ENCODE measurements at regions not wholly inside any gene's neighbourhood (a gene's known extent, or its start where the extent isn't known, plus 50 kb on each side); places are given as distances from the start of the nearest gene placed in this dataset.

- no peak for TF ChIP-seq TAF1 (IDR thresholded peaks at IDR 0.05; ENCODE audit: borderline replicate concordance, low read depth, low read length)
- no peak for TF ChIP-seq POLR2A (IDR thresholded peaks at IDR 0.05; ENCODE audit: low read depth, low read length)
- TF ChIP-seq POLR2AphosphoS5 (IDR thresholded peaks at IDR 0.05; ENCODE audit: low read depth, low read length): no peak
These were observed 1151.2 kb downstream of the PDHA2 start for GRCh38 chr4:96991083-96991482.
